ENCODE measurements at regions not wholly inside any gene's neighbourhood (a gene's known extent, or its start where the extent isn't known, plus 50 kb on each side); places are given as distances from the start of the nearest gene placed in this dataset.

- no peak for TF ChIP-seq CTCF (IDR thresholded peaks at IDR 0.05)
- TF ChIP-seq POLR2A (IDR thresholded peaks at IDR 0.05): no peak
- TF ChIP-seq EP300 (IDR thresholded peaks at IDR 0.05): no peak
Observed at GRCh38 chr1:29417147-29417858, 181.0 kb downstream of the PTPRU start.
